ENCODE measurements at regions not wholly inside any gene's neighbourhood (a gene's known extent, or its start where the extent isn't known, plus 50 kb on each side); places are given as distances from the start of the nearest gene placed in this dataset.

- Histone ChIP-seq H3K27me3 (ENCODE audit: control insufficient read depth in 3 of 3, insufficient read depth in 3 of 3, low read length in 3 of 3) (no peaks in the 10 kb centered on the region), H3K36me3 (ENCODE audit: control insufficient read depth in 3 of 3, insufficient read depth in 2 of 3, low read depth in 1 of 3, low read length in 3 of 3) (no peaks in the 10 kb centered on the region), H3K4me1 (ENCODE audit: control insufficient read depth in 3 of 3, insufficient read depth in 2 of 3, low read depth in 1 of 3, low read length in 2 of 3) (no peaks in the 10 kb centered on the region), H3K27ac (ENCODE audit: low read depth in 1 of 3, low read length in 2 of 3) (no peak overlapping the region), H3K4me3 (ENCODE audit: low read depth in 1 of 3, low read length in 3 of 3) (no peak overlapping the region), H3K9me3 (ENCODE audit: control insufficient read depth in 2 of 2, insufficient read depth in 1 of 2, low read depth in 1 of 2, low read length in 1 of 2) (peaks cover 0 to 1% of the 10 kb centered on the region in 2 donors)
- WGBS, 3 donors: 63 to 79% (median 77%) methylated on average over 3 of the region's 3 CpGs
- DNase-seq: no peak
- FAIRE-seq: no peak
These were observed 137.4 kb upstream of the CDC14C start for GRCh38 chr7:48786951-48787350.

DNA sequence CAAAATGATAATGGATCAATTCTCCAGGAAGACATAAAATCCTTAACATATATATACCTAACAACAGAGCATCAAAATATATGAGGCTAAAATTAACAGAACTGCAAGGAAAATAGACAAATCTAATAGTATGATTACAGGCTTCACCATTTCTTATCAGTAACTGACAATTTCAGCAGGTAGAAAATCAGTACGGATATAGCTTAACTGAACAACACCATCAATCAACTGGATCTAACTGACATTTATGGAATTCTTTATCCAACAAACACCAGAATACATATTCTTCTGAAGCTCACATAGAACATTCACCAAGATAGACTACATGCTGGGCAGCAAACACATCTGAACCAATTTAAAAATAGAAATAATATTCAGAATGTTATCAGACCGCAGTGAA, 121.1 kb upstream of the CDC14C start:
- Histone ChIP-seq H3K9me3 (ENCODE audit: control insufficient read depth in 2 of 2, insufficient read depth in 1 of 2, low read depth in 1 of 2, low read length in 1 of 2) (no peaks in the 10 kb centered on the region), H3K4me3 (ENCODE audit: low read depth in 1 of 3, low read length in 3 of 3) (no peak overlapping the region), H3K4me1 (ENCODE audit: control insufficient read depth in 3 of 3, insufficient read depth in 2 of 3, low read depth in 1 of 3, low read length in 2 of 3) (no peaks in the 10 kb centered on the region), H3K27ac (ENCODE audit: low read depth in 1 of 3, low read length in 2 of 3) (no peak overlapping the region), H3K27me3 (ENCODE audit: control insufficient read depth in 3 of 3, insufficient read depth in 3 of 3, low read length in 3 of 3) (no peaks in the 10 kb centered on the region), H3K36me3 (ENCODE audit: control insufficient read depth in 3 of 3, insufficient read depth in 2 of 3, low read depth in 1 of 3, low read length in 3 of 3) (no peaks in the 10 kb centered on the region)
- 60 to 78% (median 63%) methylated on average over 2 of the region's 2 CpGs for WGBS, 3 donors
- FAIRE-seq: no peak
- DNase-seq: no peak

DNA sequence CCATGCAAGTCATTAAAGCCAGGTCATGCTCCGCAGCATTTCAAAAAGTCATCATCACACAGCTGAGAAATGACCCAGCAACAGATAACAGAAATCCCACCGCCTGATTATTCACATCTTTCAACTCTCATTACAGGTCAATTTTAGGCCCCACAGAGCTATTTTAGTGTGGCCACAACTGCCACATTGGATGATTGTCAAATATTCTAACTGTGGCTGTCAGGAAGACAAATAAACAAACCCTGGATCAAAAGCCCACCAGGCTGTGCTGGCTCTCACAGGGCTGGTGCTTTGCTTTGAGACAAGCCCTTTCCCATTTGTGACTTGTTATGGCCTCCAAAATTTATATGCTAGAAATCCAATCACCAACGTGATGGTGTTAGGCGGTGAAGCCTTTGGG, 117.6 kb upstream of the CDC14C start:
- DNase-seq: no peak
- Histone ChIP-seq H3K4me3 (ENCODE audit: low read depth in 1 of 3, low read length in 3 of 3) (no peak overlapping the region), H3K9me3 (ENCODE audit: control insufficient read depth in 2 of 2, insufficient read depth in 1 of 2, low read depth in 1 of 2, low read length in 1 of 2) (no peaks in the 10 kb centered on the region), H3K36me3 (ENCODE audit: control insufficient read depth in 3 of 3, insufficient read depth in 2 of 3, low read depth in 1 of 3, low read length in 3 of 3) (no peaks in the 10 kb centered on the region), H3K27ac (ENCODE audit: low read depth in 1 of 3, low read length in 2 of 3) (no peak overlapping the region), H3K27me3 (ENCODE audit: control insufficient read depth in 3 of 3, insufficient read depth in 3 of 3, low read length in 3 of 3) (no peaks in the 10 kb centered on the region), H3K4me1 (ENCODE audit: control insufficient read depth in 3 of 3, insufficient read depth in 2 of 3, low read depth in 1 of 3, low read length in 2 of 3) (no peaks in the 10 kb centered on the region)
- FAIRE-seq: no peak
- 53 to 71% (median 67%) methylated on average over 4 of the region's 4 CpGs for WGBS, 3 donors

GRCh38 chr7:48811071-48811470, 113.3 kb upstream of the CDC14C start:
- FAIRE-seq: no peak

GRCh38 chr7:48813472-48813871, 110.9 kb upstream of the CDC14C start:
- FAIRE-seq (no peak), DNase-seq (no peak)
- WGBS, 3 donors: 70 to 77% (median 76%) methylated on average over 4 of the region's 4 CpGs

More at GRCh38 chr7:48811071-48811470, 113.3 kb upstream of the CDC14C start:
- Histone ChIP-seq H3K27me3 (ENCODE audit: control insufficient read depth in 3 of 3, insufficient read depth in 3 of 3, low read length in 3 of 3) (no peaks in the 10 kb centered on the region), H3K9me3 (ENCODE audit: control insufficient read depth in 2 of 2, insufficient read depth in 1 of 2, low read depth in 1 of 2, low read length in 1 of 2) (no peaks in the 10 kb centered on the region), H3K4me3 (ENCODE audit: low read depth in 1 of 3, low read length in 3 of 3) (no peak overlapping the region), H3K4me1 (ENCODE audit: control insufficient read depth in 3 of 3, insufficient read depth in 2 of 3, low read depth in 1 of 3, low read length in 2 of 3) (no peaks in the 10 kb centered on the region), H3K27ac (ENCODE audit: low read depth in 1 of 3, low read length in 2 of 3) (no peak overlapping the region), H3K36me3 (ENCODE audit: control insufficient read depth in 3 of 3, insufficient read depth in 2 of 3, low read depth in 1 of 3, low read length in 3 of 3) (no peaks in the 10 kb centered on the region)
- 63 to 86% (median 84%) methylated on average over 2 of the region's 2 CpGs for WGBS, 3 donors
- DNase-seq: no peak

DNA sequence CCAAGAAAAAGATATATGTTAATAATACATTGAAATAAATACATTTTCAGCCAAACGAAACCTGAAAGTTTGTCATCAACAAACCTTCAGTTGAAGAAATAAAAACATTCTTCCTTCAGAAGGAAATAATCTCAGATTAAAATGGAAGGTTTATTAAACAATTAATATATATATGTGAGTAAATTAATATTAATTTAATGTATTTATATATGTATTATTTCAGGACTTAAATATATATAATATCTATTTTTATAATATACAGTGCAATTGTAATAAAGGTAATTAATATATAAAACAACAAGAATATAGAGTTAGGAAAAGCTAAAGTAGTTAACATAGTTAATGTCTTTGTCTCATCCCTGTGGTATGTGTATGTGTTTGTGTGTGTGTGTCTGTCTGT, 102.2 kb upstream of the CDC14C start:
- H3K27me3 ChIP-seq (ENCODE audit: control insufficient read depth in 3 of 3, insufficient read depth in 3 of 3, low read length in 3 of 3): no peaks in the 10 kb centered on the region
- H3K27ac ChIP-seq (ENCODE audit: low read depth in 1 of 3, low read length in 2 of 3): no peak overlapping the region
- H3K36me3 ChIP-seq (ENCODE audit: control insufficient read depth in 3 of 3, insufficient read depth in 2 of 3, low read depth in 1 of 3, low read length in 3 of 3): no peaks in the 10 kb centered on the region
- no peaks in the 10 kb centered on the region for H3K9me3 ChIP-seq (ENCODE audit: control insufficient read depth in 2 of 2, insufficient read depth in 1 of 2, low read depth in 1 of 2, low read length in 1 of 2)
- DNase-seq (no peak), FAIRE-seq (no peak)
- H3K4me3 ChIP-seq (ENCODE audit: low read depth in 1 of 3, low read length in 3 of 3): no peak overlapping the region
- H3K4me1 ChIP-seq (ENCODE audit: control insufficient read depth in 3 of 3, insufficient read depth in 2 of 3, low read depth in 1 of 3, low read length in 2 of 3): no peaks in the 10 kb centered on the region
- WGBS, 3 donors: 81 to 89% (median 86%) methylated on average over 1 of the region's 1 CpG

More at GRCh38 chr7:48813472-48813871, 110.9 kb upstream of the CDC14C start:
- Histone ChIP-seq H3K9me3 (ENCODE audit: control insufficient read depth in 2 of 2, insufficient read depth in 1 of 2, low read depth in 1 of 2, low read length in 1 of 2) (no peaks in the 10 kb centered on the region), H3K27me3 (ENCODE audit: control insufficient read depth in 3 of 3, insufficient read depth in 3 of 3, low read length in 3 of 3) (no peaks in the 10 kb centered on the region), H3K4me1 (ENCODE audit: control insufficient read depth in 3 of 3, insufficient read depth in 2 of 3, low read depth in 1 of 3, low read length in 2 of 3) (no peaks in the 10 kb centered on the region), H3K36me3 (ENCODE audit: control insufficient read depth in 3 of 3, insufficient read depth in 2 of 3, low read depth in 1 of 3, low read length in 3 of 3) (no peaks in the 10 kb centered on the region), H3K27ac (ENCODE audit: low read depth in 1 of 3, low read length in 2 of 3) (no peak overlapping the region), H3K4me3 (ENCODE audit: low read depth in 1 of 3, low read length in 3 of 3) (no peak overlapping the region)

DNA sequence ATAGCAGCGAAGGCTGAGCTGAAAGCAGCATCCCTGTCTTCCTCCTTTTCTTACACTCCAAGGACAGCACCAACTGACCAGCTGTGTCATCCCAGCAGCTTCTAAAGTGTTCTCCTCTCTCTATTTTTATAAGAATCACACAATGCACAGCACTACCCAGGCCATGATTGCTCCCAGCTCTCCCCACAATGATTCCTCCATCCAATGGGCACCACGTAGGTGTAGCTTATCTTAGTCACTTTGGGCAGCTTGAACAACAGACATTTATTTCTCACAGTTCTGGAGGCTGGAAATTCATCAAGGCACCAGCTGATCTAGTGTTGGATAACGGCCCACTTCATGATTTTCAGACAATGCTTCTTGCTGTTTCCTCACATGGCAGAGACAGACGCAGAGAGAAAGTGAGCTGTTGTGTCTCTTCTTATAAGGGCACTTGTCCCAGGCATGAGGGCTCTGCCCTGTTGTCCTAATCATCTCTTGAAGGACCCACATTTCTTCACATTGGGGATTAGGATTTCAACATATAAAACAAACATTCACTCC, 92.0 kb upstream of the CDC14C start:
- no peaks in the 10 kb centered on the region for H3K9me3 ChIP-seq (ENCODE audit: control insufficient read depth in 2 of 2, insufficient read depth in 1 of 2, low read depth in 1 of 2, low read length in 1 of 2)
- no peak for FAIRE-seq
- DNase-seq: no peak
- no peak overlapping the region for H3K27ac ChIP-seq (ENCODE audit: low read depth in 1 of 3, low read length in 2 of 3)
- H3K27me3 ChIP-seq (ENCODE audit: control insufficient read depth in 3 of 3, insufficient read depth in 3 of 3, low read length in 3 of 3): no peaks in the 10 kb centered on the region
- H3K4me3 ChIP-seq (ENCODE audit: low read depth in 1 of 3, low read length in 3 of 3): no peak overlapping the region
- 56 to 61% (median 56%) methylated on average over 4 of the region's 4 CpGs for WGBS, 3 donors
- no peaks in the 10 kb centered on the region for H3K36me3 ChIP-seq (ENCODE audit: control insufficient read depth in 3 of 3, insufficient read depth in 2 of 3, low read depth in 1 of 3, low read length in 3 of 3)
- H3K4me1 ChIP-seq (ENCODE audit: control insufficient read depth in 3 of 3, insufficient read depth in 2 of 3, low read depth in 1 of 3, low read length in 2 of 3): no peaks in the 10 kb centered on the region

GRCh38 chr7:48837266-48837665, 87.1 kb upstream of the CDC14C start:
- Histone ChIP-seq H3K27me3 (ENCODE audit: control insufficient read depth in 3 of 3, insufficient read depth in 3 of 3, low read length in 3 of 3) (no peaks in the 10 kb centered on the region), H3K9me3 (ENCODE audit: control insufficient read depth in 2 of 2, insufficient read depth in 1 of 2, low read depth in 1 of 2, low read length in 1 of 2) (no peaks in the 10 kb centered on the region), H3K36me3 (ENCODE audit: control insufficient read depth in 3 of 3, insufficient read depth in 2 of 3, low read depth in 1 of 3, low read length in 3 of 3) (no peaks in the 10 kb centered on the region), H3K4me3 (ENCODE audit: low read depth in 1 of 3, low read length in 3 of 3) (no peak overlapping the region), H3K4me1 (ENCODE audit: control insufficient read depth in 3 of 3, insufficient read depth in 2 of 3, low read depth in 1 of 3, low read length in 2 of 3) (no peaks in the 10 kb centered on the region), H3K27ac (ENCODE audit: low read depth in 1 of 3, low read length in 2 of 3) (no peak overlapping the region)
- 27 to 70% (median 32%) methylated on average over 1 of the region's 1 CpG for WGBS, 3 donors
- DNase-seq (no peak), FAIRE-seq (no peak)

DNA sequence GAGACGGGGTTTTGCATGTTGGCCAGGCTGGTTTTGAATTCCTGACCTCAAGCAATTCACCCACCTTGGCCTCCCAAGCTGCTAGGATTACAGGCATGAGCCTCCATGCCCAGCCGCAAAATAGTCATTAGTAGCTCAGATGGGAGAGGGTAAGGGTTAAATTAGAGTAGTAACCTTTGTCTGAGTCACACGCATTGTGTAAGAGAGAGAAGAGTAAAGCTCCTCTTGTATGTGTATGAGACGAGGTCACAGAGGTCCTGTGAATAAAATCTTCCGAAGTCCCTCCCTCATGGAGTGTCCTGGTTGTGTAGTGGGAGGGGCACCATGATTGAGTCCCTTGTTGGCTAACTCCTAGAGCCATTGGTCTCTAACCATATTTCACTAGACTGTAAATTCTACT, 85.2 kb upstream of the CDC14C start:
- no peak overlapping the region for H3K4me3 ChIP-seq (ENCODE audit: low read depth in 1 of 3, low read length in 3 of 3)
- no peaks in the 10 kb centered on the region for H3K4me1 ChIP-seq (ENCODE audit: control insufficient read depth in 3 of 3, insufficient read depth in 2 of 3, low read depth in 1 of 3, low read length in 2 of 3)
- no peak for FAIRE-seq
- no peak overlapping the region for H3K27ac ChIP-seq (ENCODE audit: low read depth in 1 of 3, low read length in 2 of 3)
- H3K9me3 ChIP-seq (ENCODE audit: control insufficient read depth in 2 of 2, insufficient read depth in 1 of 2, low read depth in 1 of 2, low read length in 1 of 2): no peaks in the 10 kb centered on the region
- WGBS, 3 donors: 61 to 72% (median 67%) methylated on average over 5 of the region's 5 CpGs
- H3K36me3 ChIP-seq (ENCODE audit: control insufficient read depth in 3 of 3, insufficient read depth in 2 of 3, low read depth in 1 of 3, low read length in 3 of 3): no peaks in the 10 kb centered on the region
- DNase-seq: no peak
- no peaks in the 10 kb centered on the region for H3K27me3 ChIP-seq (ENCODE audit: control insufficient read depth in 3 of 3, insufficient read depth in 3 of 3, low read length in 3 of 3)

All from small intestine (tissue), 7 donors.